ENCODE measurements at regions not wholly inside any gene's neighbourhood (a gene's known extent, or its start where the extent isn't known, plus 50 kb on each side); places are given as distances from the start of the nearest gene placed in this dataset.
A peak's percentile ranks its signal among the peaks of the same experiment; 100 is the strongest.

DNA sequence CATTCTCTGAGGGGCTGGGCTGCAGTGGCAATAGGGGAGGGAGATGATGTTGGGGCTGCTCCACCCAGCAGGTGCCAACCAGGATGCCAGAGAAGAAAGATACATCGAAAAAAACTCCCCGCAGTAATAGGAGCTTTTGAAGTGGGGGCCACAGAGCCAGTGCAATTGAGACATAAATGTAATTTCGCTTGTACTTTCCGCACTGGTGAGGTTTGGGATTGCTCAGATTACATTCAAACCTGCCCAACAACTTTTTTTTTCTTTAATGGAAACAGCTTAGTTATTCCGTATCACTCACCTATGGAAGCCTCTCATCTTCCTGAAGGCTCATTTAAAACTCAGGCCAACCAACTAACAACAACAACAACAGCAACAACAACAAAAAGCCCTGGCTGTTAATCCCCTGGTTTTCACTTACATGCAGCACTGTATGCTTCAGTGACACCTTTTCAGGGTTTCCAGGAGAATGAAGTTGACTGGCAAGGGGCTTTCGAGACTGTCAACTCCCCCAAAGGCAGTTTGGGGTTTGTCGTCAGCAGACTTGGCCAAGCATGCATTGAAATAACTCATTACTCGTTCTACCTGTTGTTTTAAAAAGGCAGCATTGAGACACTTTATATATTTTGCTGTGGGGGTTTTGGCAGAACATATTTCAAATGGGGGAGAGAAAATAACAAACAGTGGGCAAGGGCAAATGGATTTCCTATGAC lies 163.8 kb downstream of the EBLN2 start:
- H3K4me3 ChIP-seq (ENCODE audit: low read depth, low read length) = no peak overlapping the region
- TF ChIP-seq CTCF (IDR thresholded peaks at IDR 0.05; ENCODE audit: insufficient read depth, low read length) = no peak
- no peak for DNase-seq (ENCODE audit: low read depth)

- no peak overlapping the region for H3K4me3 ChIP-seq (ENCODE audit: low read depth, low read length)
- peak; percentile 30 for DNase-seq (ENCODE audit: low read depth)
- no peak for TF ChIP-seq CTCF (IDR thresholded peaks at IDR 0.05; ENCODE audit: insufficient read depth, low read length)
Observed at GRCh38 chr3:73225991-73226390, 164.5 kb downstream of the EBLN2 start.

GRCh38 chr3:73228000-73228399 lies 166.5 kb downstream of the EBLN2 start:
- H3K4me3 ChIP-seq (ENCODE audit: low read depth, low read length) = no peak overlapping the region
- no peak for TF ChIP-seq CTCF (IDR thresholded peaks at IDR 0.05; ENCODE audit: insufficient read depth, low read length)
- no peak for DNase-seq (ENCODE audit: low read depth)

DNA sequence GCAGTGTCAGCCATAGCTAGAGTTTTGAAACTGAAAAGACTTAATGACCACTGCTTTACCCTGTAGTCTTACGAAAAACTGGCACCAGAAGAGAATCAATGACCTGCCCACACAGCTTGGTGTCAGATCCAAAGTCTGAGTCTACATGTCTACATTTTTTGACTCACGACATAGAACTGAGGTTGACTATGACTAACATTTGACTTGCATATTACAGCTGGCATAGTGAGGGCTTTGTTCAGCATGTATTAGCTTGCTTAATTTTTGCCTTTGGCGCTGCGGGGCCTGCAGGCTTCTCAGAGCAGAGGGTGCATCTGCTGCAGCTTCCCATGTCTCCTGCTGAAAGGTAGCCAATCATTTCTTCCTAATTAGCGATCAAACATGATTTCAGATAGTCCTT lies 167.0 kb downstream of the EBLN2 start:
- H3K4me3 ChIP-seq (ENCODE audit: low read depth, low read length) = no peak overlapping the region
- DNase-seq (ENCODE audit: low read depth) = peak; percentile 46
- TF ChIP-seq CTCF (IDR thresholded peaks at IDR 0.05; ENCODE audit: insufficient read depth, low read length) = no peak

GRCh38 chr3:73228959-73229358 lies 167.5 kb downstream of the EBLN2 start:
- DNase-seq (ENCODE audit: low read depth) = no peak
- H3K4me3 ChIP-seq (ENCODE audit: low read depth, low read length) = no peak overlapping the region
- no peak for TF ChIP-seq CTCF (IDR thresholded peaks at IDR 0.05; ENCODE audit: insufficient read depth, low read length)

GRCh38 chr3:73234354-73235014 lies 173.0 kb downstream of the EBLN2 start:
- DNase-seq (ENCODE audit: low read depth) = peak; percentile 29
- no peak for TF ChIP-seq CTCF (IDR thresholded peaks at IDR 0.05; ENCODE audit: insufficient read depth, low read length)
- H3K4me3 ChIP-seq (ENCODE audit: low read depth, low read length) = no peak overlapping the region

All from fibroblast of the aortic adventitia (primary cell).